ENCODE measurements at regions not wholly inside any gene's neighbourhood (a gene's known extent, or its start where the extent isn't known, plus 50 kb on each side); places are given as distances from the start of the nearest gene placed in this dataset.

- no peak for TF ChIP-seq CTCF (IDR thresholded peaks at IDR 0.05)
These were observed 1220.9 kb downstream of the GALC start for GRCh38 chr14:86772075-86772474.

GRCh38 chr14:86770186-86770585, 1222.8 kb downstream of the GALC start:
- TF ChIP-seq CTCF (IDR thresholded peaks at IDR 0.05): no peak

GRCh38 chr14:86766469-86766868, 1226.5 kb downstream of the GALC start:
- no peak for TF ChIP-seq CTCF (IDR thresholded peaks at IDR 0.05)

- no peak for TF ChIP-seq CTCF (IDR thresholded peaks at IDR 0.05)
These were observed 1231.4 kb downstream of the GALC start for GRCh38 chr14:86761611-86762010.

- TF ChIP-seq CTCF (IDR thresholded peaks at IDR 0.05): no peak
These were observed 1226.7 kb downstream of the FLRT2 start for GRCh38 chr14:86756521-86757190.

GRCh38 chr14:86739761-86740160, 1209.8 kb downstream of the FLRT2 start:
- no peak for TF ChIP-seq CTCF (IDR thresholded peaks at IDR 0.05)

- TF ChIP-seq CTCF (IDR thresholded peaks at IDR 0.05): no peak
These were observed 1193.3 kb downstream of the FLRT2 start for GRCh38 chr14:86723254-86723624.

Data from LNCAP (cell line).